GM10248 (cell line): ENCODE measurements at regions not wholly inside any gene's neighbourhood (a gene's known extent, or its start where the extent isn't known, plus 50 kb on each side); places are given as distances from the start of the nearest gene placed in this dataset.

ENCODE experiments used
- CTCF ChIA-PET: fragments of 300-600 bp; sonication (Branson Sonifier 250); formaldehyde crosslinking; extraction: SDS; loops from one replicate; lab custom pipeline; 2021; ENCODE audit warnings: antibody characterized with exemption; lab: Yijun Ruan, JAX
- POLR2A ChIA-PET: fragments of 350-650 bp; sonication (Branson Sonifier 250); formaldehyde crosslinking; extraction: SDS; loops from one replicate; lab custom pipeline; 2020; ENCODE audit warnings: antibody characterized with exemption; lab: Yijun Ruan, JAX
- DNase-seq: peaks from one replicate; pipeline ENCODE4 v3.0.0; 2012; ENCODE audit errors: extremely low spot score
- TF ChIP-seq, protein P1 (sequence below): IDR thresholded peaks from 2 replicates; pipeline ENCODE4 v1.5.1; 2012; ENCODE audit warnings: mild to moderate bottlenecking, low read depth; ENCODE audit errors: extremely low read depth, missing control alignments, control extremely low read depth

DNA sequence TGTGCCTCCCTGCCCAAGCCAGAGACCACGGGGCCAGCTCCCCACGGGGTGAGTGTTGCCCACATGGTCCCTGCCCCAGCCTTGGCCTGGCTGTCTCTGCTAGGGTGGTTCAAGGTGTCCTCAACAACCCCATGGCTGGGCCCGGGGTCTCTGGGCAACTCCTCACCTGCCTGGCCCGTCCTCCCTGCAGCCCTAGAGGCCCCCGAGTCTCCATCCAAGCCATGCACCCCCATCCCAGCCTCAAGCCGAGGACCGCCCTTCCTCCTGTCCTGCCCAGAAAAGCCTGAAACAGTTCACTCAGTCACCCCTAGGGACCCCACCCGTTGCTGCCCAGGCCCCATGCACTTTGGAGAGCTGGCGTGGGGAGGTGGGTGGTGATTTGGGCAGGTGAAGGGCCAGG lies 120.9 kb downstream of the FAM53A start:
- ChIA-PET CTCF (interaction anchor here (1.3 kb wide), 1 partner anchor 15 kb away, joined by 5 read pairs; no protein-coding TSS in a partner anchor), POLR2A (no interaction called here)
- no peak for DNase-seq
- TF ChIP-seq, protein P1, sequence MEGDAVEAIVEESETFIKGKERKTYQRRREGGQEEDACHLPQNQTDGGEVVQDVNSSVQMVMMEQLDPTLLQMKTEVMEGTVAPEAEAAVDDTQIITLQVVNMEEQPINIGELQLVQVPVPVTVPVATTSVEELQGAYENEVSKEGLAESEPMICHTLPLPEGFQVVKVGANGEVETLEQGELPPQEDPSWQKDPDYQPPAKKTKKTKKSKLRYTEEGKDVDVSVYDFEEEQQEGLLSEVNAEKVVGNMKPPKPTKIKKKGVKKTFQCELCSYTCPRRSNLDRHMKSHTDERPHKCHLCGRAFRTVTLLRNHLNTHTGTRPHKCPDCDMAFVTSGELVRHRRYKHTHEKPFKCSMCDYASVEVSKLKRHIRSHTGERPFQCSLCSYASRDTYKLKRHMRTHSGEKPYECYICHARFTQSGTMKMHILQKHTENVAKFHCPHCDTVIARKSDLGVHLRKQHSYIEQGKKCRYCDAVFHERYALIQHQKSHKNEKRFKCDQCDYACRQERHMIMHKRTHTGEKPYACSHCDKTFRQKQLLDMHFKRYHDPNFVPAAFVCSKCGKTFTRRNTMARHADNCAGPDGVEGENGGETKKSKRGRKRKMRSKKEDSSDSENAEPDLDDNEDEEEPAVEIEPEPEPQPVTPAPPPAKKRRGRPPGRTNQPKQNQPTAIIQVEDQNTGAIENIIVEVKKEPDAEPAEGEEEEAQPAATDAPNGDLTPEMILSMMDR, result no peak

DNA sequence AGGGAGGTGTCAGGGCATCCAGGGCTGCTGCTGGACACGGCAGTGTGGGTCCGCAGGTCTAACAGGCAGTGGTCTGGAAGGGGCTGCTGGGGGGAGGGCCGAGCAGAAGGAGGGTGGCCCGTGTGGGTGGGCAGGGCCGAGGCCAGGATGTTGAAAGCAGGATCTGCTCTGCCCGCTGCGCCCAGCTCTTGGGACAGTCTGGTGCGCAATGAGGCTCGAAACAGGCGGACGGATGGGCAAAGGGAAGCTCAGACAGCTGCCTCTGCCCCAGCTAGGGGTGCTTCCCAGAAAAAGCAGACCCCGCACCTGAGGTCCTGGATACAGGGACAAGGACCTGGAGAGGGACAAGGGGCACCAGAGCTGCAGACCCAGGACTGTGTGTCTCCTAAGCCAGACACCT lies 121.3 kb downstream of the FAM53A start:
- TF ChIP-seq, protein P1, result no peak
- CTCF ChIA-PET, result interaction anchor here (1.3 kb wide), 1 partner anchor 15 kb away, joined by 5 read pairs; no protein-coding TSS in a partner anchor
- POLR2A ChIA-PET, result no interaction called here
- DNase-seq, result no peak

DNA sequence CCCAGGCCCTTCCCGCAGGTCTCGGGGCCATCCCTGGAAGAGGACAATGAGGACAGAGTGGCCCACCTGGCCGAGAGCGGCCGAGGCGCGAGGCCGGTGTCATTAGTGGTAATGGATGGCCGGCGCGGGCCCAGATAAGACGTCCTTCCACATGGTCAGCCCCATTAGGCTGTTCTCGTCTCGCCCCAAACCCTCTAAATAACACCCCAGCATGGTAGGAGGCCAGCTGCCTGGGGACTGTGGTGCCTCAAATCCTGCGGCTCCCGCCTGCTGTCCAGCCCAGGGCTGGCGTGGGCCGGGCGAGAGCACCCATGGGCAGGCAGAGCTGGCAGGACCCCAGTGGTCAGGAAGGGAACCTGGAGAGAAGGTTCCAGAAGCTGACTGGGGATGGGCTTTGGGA lies 121.7 kb downstream of the FAM53A start:
- TF ChIP-seq, protein P1, result no peak
- DNase-seq, result no peak
- CTCF ChIA-PET, result interaction anchor here (1.3 kb wide), 1 partner anchor 14 kb away, joined by 5 read pairs; no protein-coding TSS in a partner anchor
- POLR2A ChIA-PET, result no interaction called here

DNA sequence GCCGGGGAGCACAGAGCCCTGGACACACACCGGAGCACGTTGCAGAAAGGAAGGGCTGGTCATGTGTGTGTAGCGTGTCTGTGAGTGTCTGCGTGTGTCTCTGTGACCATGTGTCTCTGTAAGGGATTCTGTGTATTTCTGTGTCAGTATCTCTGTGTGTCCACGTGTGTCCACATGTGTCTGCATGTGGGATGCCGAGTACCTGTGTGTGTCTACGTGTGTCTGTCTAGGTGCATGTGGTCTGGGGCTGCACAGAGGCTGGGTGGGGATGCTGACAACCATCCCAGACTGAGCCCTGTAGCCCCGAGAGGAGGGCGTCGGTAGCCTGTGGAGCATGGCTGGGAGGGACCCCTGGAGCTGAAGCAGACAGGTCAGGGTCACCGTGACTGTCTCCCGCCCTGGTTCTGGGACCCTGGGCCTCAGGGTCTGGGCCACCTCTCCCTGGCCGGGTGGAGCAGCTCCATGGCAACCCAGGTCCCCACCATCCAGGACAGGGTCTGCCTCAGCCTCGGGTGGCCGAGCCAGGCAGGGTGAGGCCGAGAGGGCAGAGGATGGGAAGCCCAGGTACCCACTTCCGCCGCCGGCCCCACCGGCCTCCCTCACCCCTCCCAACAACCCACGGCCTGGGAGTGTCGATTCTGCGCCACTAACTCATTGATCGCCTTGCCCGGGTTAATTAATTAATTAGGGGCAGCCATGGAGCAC lies 122.7 kb downstream of the FAM53A start:
- no peak for DNase-seq
- TF ChIP-seq, protein P1, result no peak
- ChIA-PET CTCF (no interaction called here), POLR2A (no interaction called here)

DNA sequence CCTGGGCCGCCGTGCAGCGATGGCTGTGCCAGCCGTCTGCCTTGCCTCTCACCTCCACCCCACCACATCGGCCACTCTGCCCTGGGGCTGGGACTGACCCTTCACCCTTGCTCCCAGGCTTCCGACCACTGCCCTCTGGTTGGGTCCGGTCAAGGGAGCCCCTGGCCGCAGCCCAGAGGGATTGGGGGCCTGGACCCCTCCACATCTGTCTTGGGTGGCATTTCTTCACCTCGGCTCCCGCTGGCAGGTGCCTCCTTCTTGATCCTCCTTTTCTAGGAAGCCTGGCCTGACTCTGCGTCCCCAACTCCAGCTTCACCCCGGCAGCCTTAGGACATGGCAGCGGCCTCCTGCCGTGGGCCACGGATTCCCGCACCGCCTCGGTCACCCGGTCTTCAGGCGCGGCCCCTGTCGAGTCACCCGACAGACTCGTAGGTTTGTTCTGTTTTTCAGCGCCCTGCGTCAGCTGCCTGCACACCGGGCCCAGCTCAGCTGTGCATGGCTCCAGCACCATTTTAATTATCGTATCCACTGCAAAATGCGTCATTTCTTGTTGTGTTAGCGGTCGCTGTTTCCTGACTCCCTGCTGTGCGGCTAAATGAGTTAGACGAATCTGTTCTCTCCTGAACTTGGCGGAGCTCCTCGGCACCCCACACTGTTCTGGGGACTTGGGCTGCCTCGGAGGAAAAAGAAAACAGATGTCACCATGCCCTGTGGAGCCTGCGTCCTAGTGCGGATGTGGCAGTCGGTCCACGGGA lies 124.0 kb downstream of the FAM53A start:
- ChIA-PET CTCF (no interaction called here), POLR2A (no interaction called here)
- TF ChIP-seq, protein P1, result no peak
- DNase-seq, result no peak

DNA sequence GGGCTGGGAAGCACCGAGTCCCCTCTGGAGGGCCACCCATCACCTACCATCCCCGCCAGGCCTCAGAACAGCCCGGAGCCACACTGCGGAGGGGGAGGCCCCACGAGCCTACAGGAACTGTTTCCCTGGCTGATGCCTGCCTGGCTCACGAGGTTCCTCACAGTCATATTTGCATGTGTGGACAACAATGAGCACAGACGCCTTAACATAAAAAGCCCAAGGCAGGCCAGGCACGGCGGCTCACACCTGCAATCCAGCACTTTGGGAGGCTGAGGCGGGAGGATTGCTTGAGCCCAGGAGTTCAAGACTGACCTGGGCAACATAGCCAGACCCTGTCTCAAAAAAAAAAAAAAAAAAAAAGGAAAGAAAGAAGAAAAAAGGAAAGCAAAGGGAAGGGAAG lies 125.9 kb downstream of the FAM53A start:
- POLR2A ChIA-PET, result no interaction called here
- no peak for DNase-seq
- TF ChIP-seq, protein P1, result no peak
- CTCF ChIA-PET, result no interaction called here
